Amygdala (tissue), 56 donors: ENCODE measurements at regions not wholly inside any gene's neighbourhood (a gene's known extent, or its start where the extent isn't known, plus 50 kb on each side); places are given as distances from the start of the nearest gene placed in this dataset.
A peak's percentile ranks its signal among the peaks of the same experiment; 100 is the strongest.
"Not testable (repeated sequence)": the region's sequence is repeated elsewhere in the genome, so short reads cannot be mapped to it uniquely, and the experiment has no call there.

Experiments
- DNase-seq, 56 donors: peaks; one replicate each; lab custom pipeline; 2025; lab: John Stamatoyannopoulos, UW

GRCh38 chr10:63077800-63078199 lies 55.3 kb upstream of the NRBF2 start:
- no peak for DNase-seq

GRCh38 chr10:63072951-63073350 lies 60.2 kb upstream of the NRBF2 start:
- DNase-seq = no peak

- no peak for DNase-seq
These were observed 62.0 kb upstream of the NRBF2 start for GRCh38 chr10:63071145-63071544.

- no peak for DNase-seq
These were observed 63.8 kb upstream of the NRBF2 start for GRCh38 chr10:63069318-63069717.

GRCh38 chr10:63068246-63068645 lies 64.9 kb upstream of the NRBF2 start:
- DNase-seq = no peak

- DNase-seq = no peak
These were observed 66.5 kb upstream of the NRBF2 start for GRCh38 chr10:63066606-63067005.

- DNase-seq = no peak
These were observed 68.4 kb upstream of the NRBF2 start for GRCh38 chr10:63064706-63065105.

GRCh38 chr10:63058236-63058635 lies 74.9 kb upstream of the NRBF2 start:
- DNase-seq = no peak

- no peak for DNase-seq
These were observed 75.6 kb upstream of the NRBF2 start for GRCh38 chr10:63057509-63057908.

- no peak for DNase-seq
These were observed 77.4 kb upstream of the NRBF2 start for GRCh38 chr10:63055705-63056104.

- DNase-seq = no peak
These were observed 78.1 kb upstream of the NRBF2 start for GRCh38 chr10:63054889-63055611.

GRCh38 chr10:63052083-63052482 lies 81.0 kb upstream of the NRBF2 start:
- no peak for DNase-seq

GRCh38 chr10:63042256-63042655 lies 90.9 kb upstream of the NRBF2 start:
- DNase-seq = no peak

GRCh38 chr10:63033616-63034185 lies 99.4 kb upstream of the NRBF2 start:
- DNase-seq = not testable (repeated sequence)

- DNase-seq = no peak
These were observed 102.6 kb upstream of the NRBF2 start for GRCh38 chr10:63030536-63030935.

- peak in 9 of 56 donors; percentile 0 to 52 (median 6) for DNase-seq
These were observed 105.6 kb upstream of the NRBF2 start for GRCh38 chr10:63027531-63027930.

GRCh38 chr10:63021225-63021624 lies 111.9 kb upstream of the NRBF2 start:
- DNase-seq = no peak

GRCh38 chr10:63013755-63014154 lies 119.4 kb upstream of the NRBF2 start:
- no peak for DNase-seq

GRCh38 chr10:63012623-63013022 lies 120.5 kb upstream of the NRBF2 start:
- DNase-seq = no peak

GRCh38 chr10:63010203-63010602 lies 122.9 kb upstream of the NRBF2 start:
- no peak for DNase-seq

GRCh38 chr10:63008491-63008890 lies 124.6 kb upstream of the NRBF2 start:
- no peak for DNase-seq

- no peak for DNase-seq
These were observed 126.0 kb upstream of the NRBF2 start for GRCh38 chr10:63007112-63007511.

GRCh38 chr10:63005246-63005645 lies 127.9 kb upstream of the NRBF2 start:
- DNase-seq = no peak
